GM12891 (cell line): ENCODE measurements at regions not wholly inside any gene's neighbourhood (a gene's known extent, or its start where the extent isn't known, plus 50 kb on each side); places are given as distances from the start of the nearest gene placed in this dataset.

Experiments used
- POLR2A ChIP-seq: IDR thresholded peaks from 2 replicates; pipeline ENCODE4 v1.6.1; 2011; ENCODE audit warnings: low read depth, low read length, control low read depth
- TAF1 ChIP-seq: IDR thresholded peaks from 2 replicates; pipeline ENCODE4 v1.6.1; 2011; ENCODE audit warnings: low read depth, low read length, control low read depth

- no peak for TF ChIP-seq POLR2A
- no peak for TF ChIP-seq TAF1
These were observed 2116.2 kb upstream of the PIK3C3 start for GRCh38 chr18:39838831-39839230.
